Right atrium auricular region (tissue), 2 donors: ENCODE measurements at regions not wholly inside any gene's neighbourhood (a gene's known extent, or its start where the extent isn't known, plus 50 kb on each side); places are given as distances from the start of the nearest gene placed in this dataset.
A peak's percentile ranks its signal among the peaks of the same experiment; 100 is the strongest.

Experiments
- DNase-seq: peaks from one replicate; pipeline ENCODE4 v3.0.0-alpha.2; 2019; ENCODE audit warnings: low spot score
- H3K27ac ChIP-seq, 2 donors: fragments of 200-600 bp; sonication (generic); 1 replicate in 1 of 2; 2 replicates in 1 of 2; pipeline ENCODE4 v1.5.1; 2016 to 2019
- H3K27me3 ChIP-seq, 2 donors: fragments of 200-600 bp; sonication (generic); one replicate each; pipeline versions ENCODE4 v1.5.1 to v1.6.0; 2017 to 2019
- H3K36me3 ChIP-seq: fragments of 200-600 bp; sonication (generic); one replicate; pipeline ENCODE4 v1.5.1; 2016
- H3K4me1 ChIP-seq, 2 donors: fragments of 200-600 bp; sonication (generic); one replicate each; pipeline versions ENCODE4 v1.5.1 to v1.6.0; 2017 to 2019
- H3K4me3 ChIP-seq, 2 donors: fragments of 200-600 bp; sonication (generic); 1 replicate in 1 of 2; 2 replicates in 1 of 2; pipeline ENCODE4 v1.5.1; 2017 to 2019; ENCODE audit warnings: mild to moderate bottlenecking in 1 of 2, moderate library complexity in 1 of 2
- H3K9me3 ChIP-seq, 2 donors: fragments of 200-600 bp; sonication (generic); one replicate each; pipeline ENCODE4 v1.5.1; 2019
- TF ChIP-seq, protein P1 (sequence below), 2 donors: fragments of 200-600 bp; sonication (generic); IDR thresholded peaks; one replicate each; pipeline ENCODE4 v1.5.1; 2019; ENCODE audit warnings: antibody characterized with exemption in 2 of 2

DNA sequence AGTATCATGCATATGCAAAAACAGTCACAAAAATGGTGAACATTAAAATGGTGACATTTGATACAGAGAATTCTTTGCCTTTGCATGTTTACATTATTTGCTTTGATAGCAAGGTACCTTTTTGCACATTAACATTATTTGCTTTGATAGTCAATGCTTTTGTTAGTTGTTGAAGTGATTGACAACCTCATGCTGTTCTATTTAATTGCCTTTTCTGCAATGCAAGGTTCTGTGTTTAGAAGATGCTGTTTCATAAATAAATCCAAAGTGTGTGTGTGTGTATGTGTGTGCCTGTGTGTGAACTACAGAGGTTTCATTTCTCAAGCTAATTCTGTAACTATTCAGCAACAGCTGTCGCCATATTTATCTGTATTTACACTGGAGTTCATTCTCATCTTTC is 668.7 kb downstream of the NR2F1-AS1 start:
- TF ChIP-seq, protein P1, sequence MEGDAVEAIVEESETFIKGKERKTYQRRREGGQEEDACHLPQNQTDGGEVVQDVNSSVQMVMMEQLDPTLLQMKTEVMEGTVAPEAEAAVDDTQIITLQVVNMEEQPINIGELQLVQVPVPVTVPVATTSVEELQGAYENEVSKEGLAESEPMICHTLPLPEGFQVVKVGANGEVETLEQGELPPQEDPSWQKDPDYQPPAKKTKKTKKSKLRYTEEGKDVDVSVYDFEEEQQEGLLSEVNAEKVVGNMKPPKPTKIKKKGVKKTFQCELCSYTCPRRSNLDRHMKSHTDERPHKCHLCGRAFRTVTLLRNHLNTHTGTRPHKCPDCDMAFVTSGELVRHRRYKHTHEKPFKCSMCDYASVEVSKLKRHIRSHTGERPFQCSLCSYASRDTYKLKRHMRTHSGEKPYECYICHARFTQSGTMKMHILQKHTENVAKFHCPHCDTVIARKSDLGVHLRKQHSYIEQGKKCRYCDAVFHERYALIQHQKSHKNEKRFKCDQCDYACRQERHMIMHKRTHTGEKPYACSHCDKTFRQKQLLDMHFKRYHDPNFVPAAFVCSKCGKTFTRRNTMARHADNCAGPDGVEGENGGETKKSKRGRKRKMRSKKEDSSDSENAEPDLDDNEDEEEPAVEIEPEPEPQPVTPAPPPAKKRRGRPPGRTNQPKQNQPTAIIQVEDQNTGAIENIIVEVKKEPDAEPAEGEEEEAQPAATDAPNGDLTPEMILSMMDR (IDR thresholded peaks at IDR 0.05) = no peak
- no peak overlapping the region for H3K27ac ChIP-seq
- DNase-seq = no peak
- H3K4me1 ChIP-seq = no peaks in the 10 kb centered on the region
- H3K36me3 ChIP-seq = no peaks in the 10 kb centered on the region
- no peaks in the 10 kb centered on the region for H3K9me3 ChIP-seq
- H3K4me3 ChIP-seq = no peak overlapping the region
- no peaks in the 10 kb centered on the region for H3K27me3 ChIP-seq

DNA sequence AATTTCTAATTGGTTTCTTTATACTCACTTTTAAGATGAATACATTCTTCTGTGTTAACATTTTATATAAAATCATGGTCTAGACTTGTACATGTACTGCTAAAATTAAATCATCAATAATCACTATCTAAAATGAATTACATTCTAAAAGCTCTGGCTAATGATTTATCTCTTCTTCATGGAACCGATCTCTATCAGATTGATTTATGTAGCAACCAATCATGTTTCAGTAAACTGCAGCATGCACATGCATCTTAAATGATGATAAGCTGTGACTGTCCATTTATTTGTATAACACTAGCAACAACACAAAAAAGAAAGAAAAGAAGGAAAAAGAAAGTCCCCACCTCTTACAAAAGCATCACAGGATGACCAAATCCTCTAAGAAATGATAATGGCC is 669.2 kb downstream of the NR2F1-AS1 start:
- no peaks in the 10 kb centered on the region for H3K9me3 ChIP-seq
- TF ChIP-seq, protein P1 (IDR thresholded peaks at IDR 0.05) = no peak
- no peak overlapping the region for H3K4me3 ChIP-seq

DNA sequence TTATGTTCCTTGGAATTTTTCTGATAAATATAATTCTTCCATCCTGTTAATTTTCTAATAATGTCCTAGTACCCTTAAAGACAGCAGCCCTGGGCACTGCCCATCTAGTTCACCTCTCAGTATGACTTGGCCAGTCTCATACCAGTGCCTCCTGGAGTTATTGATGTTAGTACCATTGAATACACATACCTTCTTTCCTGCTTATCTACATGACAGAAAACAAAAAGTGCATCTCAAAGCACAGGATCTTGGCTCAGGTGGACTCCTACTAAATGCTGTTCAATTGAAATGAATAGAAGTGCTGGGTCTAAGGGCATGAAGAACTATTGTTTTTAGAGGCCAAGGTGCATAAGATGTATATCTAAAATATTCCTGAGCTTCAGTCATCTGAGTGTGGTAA is 669.7 kb downstream of the NR2F1-AS1 start:
- Histone ChIP-seq H3K9me3 (no peaks in the 10 kb centered on the region), H3K36me3 (no peaks in the 10 kb centered on the region), H3K4me1 (no peaks in the 10 kb centered on the region), H3K4me3 (no peak overlapping the region), H3K27me3 (no peaks in the 10 kb centered on the region), H3K27ac (no peak overlapping the region)
- TF ChIP-seq, protein P1 (IDR thresholded peaks at IDR 0.05) = no peak
- DNase-seq = no peak

More for the DNA sequence above, 669.2 kb downstream of the NR2F1-AS1 start:
- Histone ChIP-seq H3K4me1 (no peaks in the 10 kb centered on the region), H3K27ac (no peak overlapping the region), H3K36me3 (no peaks in the 10 kb centered on the region), H3K27me3 (no peaks in the 10 kb centered on the region)
- DNase-seq = no peak

DNA sequence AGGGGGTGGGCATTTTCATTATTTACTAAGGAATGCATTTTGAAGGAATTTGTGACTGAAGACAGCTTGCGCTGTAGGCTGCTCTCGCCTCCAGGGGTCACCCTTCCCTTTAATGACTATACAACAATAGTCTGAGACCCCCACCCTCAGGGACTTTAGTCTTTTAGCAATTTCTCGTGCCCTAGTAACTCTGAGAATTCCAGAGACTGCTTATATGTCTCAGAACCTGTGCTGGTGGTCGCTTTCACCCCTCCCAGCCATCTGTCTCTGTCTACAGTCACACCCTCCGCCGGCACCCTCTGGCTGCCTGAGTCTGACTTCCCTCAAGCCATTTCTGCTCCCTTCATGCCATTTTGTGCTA is 671.4 kb downstream of the NR2F1-AS1 start:
- H3K27ac ChIP-seq = no peak overlapping the region
- no peaks in the 10 kb centered on the region for H3K9me3 ChIP-seq
- no peaks in the 10 kb centered on the region for H3K4me1 ChIP-seq
- no peaks in the 10 kb centered on the region for H3K36me3 ChIP-seq
- H3K4me3 ChIP-seq = no peak overlapping the region
- TF ChIP-seq, protein P1 (IDR thresholded peaks at IDR 0.05) = peak; percentile 18 to 63
- no peaks in the 10 kb centered on the region for H3K27me3 ChIP-seq
- DNase-seq = no peak

DNA sequence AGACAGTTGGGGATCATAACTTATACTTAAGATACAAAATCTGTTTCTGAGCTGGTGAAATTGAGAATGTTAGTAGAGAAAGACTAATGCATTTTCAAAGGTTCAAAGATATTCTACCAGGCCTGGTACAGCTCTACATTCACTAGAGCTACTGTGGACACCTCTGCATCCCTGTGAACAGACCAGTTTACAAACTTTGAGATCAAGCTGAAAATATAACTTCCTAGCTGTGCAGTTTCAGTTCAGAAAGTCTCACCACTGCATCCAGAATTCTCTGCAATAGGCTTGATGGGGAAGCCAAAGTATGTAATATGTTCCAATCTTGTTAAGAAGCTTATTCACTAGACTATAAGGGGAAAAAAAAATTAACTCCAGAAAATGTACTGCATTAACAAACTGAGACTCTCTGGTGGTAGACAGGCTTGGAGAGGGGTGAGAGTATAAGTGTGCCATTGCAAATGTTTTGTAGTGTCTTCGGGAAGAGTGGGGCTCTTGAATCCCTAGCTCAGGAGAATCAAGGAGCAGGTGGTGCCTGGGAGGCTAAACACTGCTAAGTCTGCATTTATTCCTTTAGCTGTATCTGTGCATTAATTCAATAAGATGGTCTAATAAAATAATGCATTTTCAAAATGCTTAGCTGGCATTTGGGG is 671.9 kb downstream of the NR2F1-AS1 start:
- Histone ChIP-seq H3K4me3 (no peak overlapping the region), H3K36me3 (no peaks in the 10 kb centered on the region), H3K27me3 (no peaks in the 10 kb centered on the region), H3K27ac (no peak overlapping the region), H3K9me3 (no peaks in the 10 kb centered on the region), H3K4me1 (no peaks in the 10 kb centered on the region)
- TF ChIP-seq, protein P1 (IDR thresholded peaks at IDR 0.05) = no peak
- no peak for DNase-seq
